Head of caudate nucleus (tissue), 42 donors: ENCODE measurements at regions not wholly inside any gene's neighbourhood (a gene's known extent, or its start where the extent isn't known, plus 50 kb on each side); places are given as distances from the start of the nearest gene placed in this dataset.
"Not testable (repeated sequence)": the region's sequence is repeated elsewhere in the genome, so short reads cannot be mapped to it uniquely, and the experiment has no call there.

ENCODE experiments used
- DNase-seq, 42 donors: peaks; one replicate each; pipeline versions ENCODE4 v3.0.0 to v3.0.0-alpha.2; 2020 to 2021; ENCODE audit warnings: mixed read lengths in 7 of 42
- intact Hi-C: fragments of 100-400 bp; cut with DNase I; formaldehyde crosslinking; loops from one replicate; pipeline ENCODE4 v1.15.0; 2022

GRCh38 chr4:12382567-12382966 is 953.9 kb upstream of the HS3ST1 start:
- intact Hi-C loops: no loop called here
- DNase-seq: no peak

GRCh38 chr4:12379191-12379590 is 950.5 kb upstream of the HS3ST1 start:
- DNase-seq: no peak
- intact Hi-C loops: no loop called here

GRCh38 chr4:12375805-12376204 is 947.1 kb upstream of the HS3ST1 start:
- intact Hi-C loops: no loop called here
- no peak for DNase-seq

GRCh38 chr4:12365869-12366268 is 937.2 kb upstream of the HS3ST1 start:
- intact Hi-C loops, DNase-seq: not testable (repeated sequence)

- intact Hi-C loops: no loop called here
Measured at GRCh38 chr4:12360391-12360790, 931.7 kb upstream of the HS3ST1 start.

GRCh38 chr4:12359420-12359819 is 930.7 kb upstream of the HS3ST1 start:
- DNase-seq: no peak
- intact Hi-C loops: no loop called here

More at GRCh38 chr4:12360391-12360790, 931.7 kb upstream of the HS3ST1 start:
- no peak for DNase-seq

GRCh38 chr4:12333083-12333482 is 904.4 kb upstream of the HS3ST1 start:
- not testable (repeated sequence) for DNase-seq

GRCh38 chr4:12324965-12325364 is 896.3 kb upstream of the HS3ST1 start:
- intact Hi-C loops: no loop called here
- no peak for DNase-seq

More at GRCh38 chr4:12333083-12333482, 904.4 kb upstream of the HS3ST1 start:
- intact Hi-C loops: not testable (repeated sequence)

- DNase-seq: peak in 23 of 42 donors; percentile 1 to 65 (median 18)
- intact Hi-C loops: no loop called here
Measured at GRCh38 chr4:12319765-12320164, 891.1 kb upstream of the HS3ST1 start.

- intact Hi-C loops: no loop called here
- no peak for DNase-seq
Measured at GRCh38 chr4:12304905-12305304, 876.2 kb upstream of the HS3ST1 start.

- intact Hi-C loops: no loop called here
- DNase-seq: no peak
Measured at GRCh38 chr4:12296366-12296765, 867.7 kb upstream of the HS3ST1 start.

- intact Hi-C loops: no loop called here
- no peak for DNase-seq
Measured at GRCh38 chr4:12293906-12294525, 865.3 kb upstream of the HS3ST1 start.

- DNase-seq: no peak
- intact Hi-C loops: no loop called here
Measured at GRCh38 chr4:12286351-12286750, 857.7 kb upstream of the HS3ST1 start.

- intact Hi-C loops: no loop called here
- no peak for DNase-seq
Measured at GRCh38 chr4:12270546-12270945, 841.9 kb upstream of the HS3ST1 start.

GRCh38 chr4:12265554-12265953 is 836.9 kb upstream of the HS3ST1 start:
- no peak for DNase-seq
- intact Hi-C loops: no loop called here

- intact Hi-C loops: no loop called here
- no peak for DNase-seq
Measured at GRCh38 chr4:12260453-12260852, 831.8 kb upstream of the HS3ST1 start.

- no peak for DNase-seq
- intact Hi-C loops: no loop called here
Measured at GRCh38 chr4:12244973-12245372, 816.3 kb upstream of the HS3ST1 start.

- intact Hi-C loops: no loop called here
- no peak for DNase-seq
Measured at GRCh38 chr4:12242354-12242753, 813.7 kb upstream of the HS3ST1 start.

GRCh38 chr4:12239897-12240636 is 811.4 kb upstream of the HS3ST1 start:
- intact Hi-C loops: no loop called here

GRCh38 chr4:12231098-12231497 is 802.4 kb upstream of the HS3ST1 start:
- DNase-seq: no peak
- intact Hi-C loops: no loop called here

More at GRCh38 chr4:12239897-12240636, 811.4 kb upstream of the HS3ST1 start:
- DNase-seq: no peak

GRCh38 chr4:12221031-12221430 is 792.3 kb upstream of the HS3ST1 start:
- intact Hi-C loops: no loop called here
- no peak for DNase-seq
